OCI-LY3 (cell line): ENCODE measurements at regions not wholly inside any gene's neighbourhood (a gene's known extent, or its start where the extent isn't known, plus 50 kb on each side); places are given as distances from the start of the nearest gene placed in this dataset.

Source experiments
- CTCF ChIP-seq: fragments of 200-600, 300-600 bp; sonication (generic); IDR thresholded peaks from 2 replicates; pipeline ENCODE4 v1.5.1; 2014; ENCODE audit warnings: antibody characterized with exemption, low read length, low read depth
- EZH2phosphoT487 ChIP-seq: fragments of 200-600 bp; shearing (Covaris generic); IDR thresholded peaks from 2 replicates; pipeline ENCODE4 v1.6.1; 2018; ENCODE audit warnings: antibody characterized with exemption, mixed run types, low read depth

- TF ChIP-seq CTCF = no peak
- TF ChIP-seq EZH2phosphoT487 = no peak
These were observed 193.7 kb upstream of the KHDRBS2 start for GRCh38 chr6:62479697-62480220.
